Stimulated activated CD4-positive, alpha-beta T cell treated with anti-CD3 and anti-CD28 coated beads, Interleukin-15, amount 100 ng/mL, for 24 hours (primary cell): ENCODE measurements at regions not wholly inside any gene's neighbourhood (a gene's known extent, or its start where the extent isn't known, plus 50 kb on each side); places are given as distances from the start of the nearest gene placed in this dataset.
A peak's percentile ranks its signal among the peaks of the same experiment; 100 is the strongest.
"Not testable (repeated sequence)": the region's sequence is repeated elsewhere in the genome, so short reads cannot be mapped to it uniquely, and the experiment has no call there.

Experiments used
- DNase-seq: peaks from one replicate; pipeline ENCODE4 v3.0.0-alpha.2; 2020

- DNase-seq: no peak
These were observed 50.7 kb upstream of the SYNDIG1 start for GRCh38 chr20:24418731-24419130.

DNA sequence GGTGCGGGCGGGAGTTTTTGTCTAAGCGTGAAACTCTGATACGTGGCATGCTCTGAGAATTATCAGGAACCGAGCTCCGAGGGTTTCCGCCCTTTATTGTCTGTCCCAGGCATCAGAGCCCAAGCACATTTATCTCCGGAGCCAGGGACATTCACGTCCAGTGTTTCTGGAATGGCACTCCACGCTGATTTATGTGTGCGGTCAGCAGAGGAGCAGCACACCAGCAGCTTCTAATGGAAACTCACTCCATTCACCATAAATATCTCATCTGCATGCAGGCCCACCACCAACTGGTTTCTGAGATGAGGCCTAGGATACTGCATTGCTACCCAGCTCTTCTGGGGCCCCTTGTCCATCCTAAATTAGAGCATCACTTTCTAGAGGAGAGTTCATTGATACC lies 51.9 kb upstream of the SYNDIG1 start:
- no peak for DNase-seq

DNA sequence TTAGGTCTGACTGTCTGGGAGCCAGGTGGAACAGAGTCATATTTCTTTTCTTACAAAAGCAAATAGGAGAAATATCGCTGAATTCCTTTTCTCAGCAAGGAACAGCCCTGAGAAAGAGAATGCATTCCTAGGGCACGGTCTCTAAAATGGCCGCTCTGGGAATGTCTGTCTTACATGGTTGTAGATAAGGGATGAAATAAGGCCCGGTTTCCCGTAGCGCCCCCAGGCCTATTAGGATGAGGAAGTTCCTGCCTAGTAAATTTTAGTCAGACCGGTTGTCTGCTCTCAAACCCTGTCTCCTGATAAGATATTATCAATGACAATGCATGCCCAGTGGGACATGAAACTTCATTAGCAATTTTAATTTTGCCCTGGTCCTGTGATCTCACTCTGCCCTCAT lies 54.0 kb upstream of the SYNDIG1 start:
- not testable (repeated sequence) for DNase-seq

GRCh38 chr20:24411834-24412216 lies 57.6 kb upstream of the SYNDIG1 start:
- DNase-seq: no peak

DNA sequence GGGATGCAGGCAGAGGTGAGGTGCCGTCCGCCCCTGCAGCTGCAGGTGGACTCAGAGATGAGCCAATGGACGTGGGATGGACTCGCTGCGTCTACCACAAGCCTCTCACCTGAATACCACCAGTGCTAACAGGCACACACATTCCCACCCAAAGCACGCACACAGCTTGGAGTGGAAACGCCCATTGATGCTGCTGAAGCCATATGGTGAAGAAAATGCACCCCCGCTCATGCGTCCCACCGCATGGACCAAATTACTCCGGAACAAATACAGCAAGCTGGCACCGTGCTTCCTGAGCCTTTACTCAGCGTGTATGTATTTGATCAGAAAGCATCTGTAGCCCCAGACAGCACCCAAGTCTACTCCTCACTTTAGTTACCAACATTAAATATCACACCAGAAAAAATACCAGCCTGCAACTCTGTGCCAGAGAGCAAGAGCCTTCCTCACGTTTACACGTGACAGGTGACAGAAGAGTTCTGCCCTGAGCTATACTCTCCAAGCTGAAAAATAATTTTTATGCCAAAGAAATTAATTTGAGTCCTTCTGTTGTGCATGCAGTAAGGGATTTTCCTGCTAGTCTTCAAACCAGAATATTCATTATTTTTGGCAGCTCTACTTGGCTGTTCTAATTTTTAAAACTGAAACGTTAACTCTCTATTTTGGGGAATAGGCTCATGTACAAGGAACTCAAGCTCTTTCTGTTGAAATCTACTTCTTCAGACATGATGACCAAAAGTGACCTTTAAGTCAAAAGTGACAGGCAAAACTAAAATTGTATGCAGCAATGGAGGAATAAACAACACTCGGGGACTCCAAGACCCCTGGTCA lies 58.2 kb upstream of the SYNDIG1 start:
- no peak for DNase-seq

DNA sequence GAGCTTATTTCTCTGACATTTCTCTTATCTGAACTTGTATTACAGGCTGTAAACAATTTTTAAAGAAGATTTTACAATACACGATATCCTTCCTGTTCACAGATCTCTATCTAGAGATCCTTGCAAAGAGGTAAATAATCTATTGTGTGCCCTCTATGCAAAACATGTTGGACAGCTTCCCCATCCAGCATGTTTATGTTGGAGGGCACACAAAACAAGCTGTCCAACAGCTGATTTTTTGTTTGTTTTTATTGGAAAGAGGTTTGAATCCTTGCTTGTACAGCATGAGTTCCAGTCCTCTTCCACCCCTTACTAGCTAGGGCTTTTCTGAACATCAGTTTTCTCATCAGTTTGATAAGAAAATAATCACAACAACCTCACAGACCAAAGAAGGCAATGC lies 62.3 kb upstream of the SYNDIG1 start:
- DNase-seq: no peak

GRCh38 chr20:24406750-24407149 lies 62.7 kb upstream of the SYNDIG1 start:
- DNase-seq: no peak

- no peak for DNase-seq
These were observed 63.2 kb upstream of the SYNDIG1 start for GRCh38 chr20:24406251-24406650.

DNA sequence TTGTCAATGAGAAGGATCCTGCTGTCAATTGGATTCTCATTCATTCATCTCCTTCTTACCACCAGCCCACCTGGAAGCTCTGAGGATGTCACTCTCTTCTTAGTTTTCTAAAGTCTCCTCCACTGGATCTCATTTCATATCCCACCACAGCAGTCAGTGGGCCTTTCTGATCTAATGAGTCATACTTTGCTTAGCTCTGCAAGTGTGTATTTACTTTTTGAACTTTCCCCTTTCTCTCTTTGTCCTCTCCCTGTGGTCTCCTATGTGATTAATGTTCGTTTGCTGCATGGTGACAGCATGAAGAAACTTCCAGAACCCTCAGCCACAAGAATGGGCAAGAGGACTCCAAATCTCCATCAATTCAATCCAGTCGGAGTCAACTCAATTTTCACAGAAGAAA lies 63.6 kb upstream of the SYNDIG1 start:
- no peak for DNase-seq

- no peak for DNase-seq
These were observed 66.0 kb upstream of the SYNDIG1 start for GRCh38 chr20:24403406-24403805.

GRCh38 chr20:24402188-24402587 lies 67.2 kb upstream of the SYNDIG1 start:
- no peak for DNase-seq

- no peak for DNase-seq
These were observed 74.3 kb upstream of the SYNDIG1 start for GRCh38 chr20:24395151-24395550.

GRCh38 chr20:24393903-24394302 lies 75.5 kb upstream of the SYNDIG1 start:
- no peak for DNase-seq

GRCh38 chr20:24392612-24393011 lies 76.8 kb upstream of the SYNDIG1 start:
- DNase-seq: no peak

DNA sequence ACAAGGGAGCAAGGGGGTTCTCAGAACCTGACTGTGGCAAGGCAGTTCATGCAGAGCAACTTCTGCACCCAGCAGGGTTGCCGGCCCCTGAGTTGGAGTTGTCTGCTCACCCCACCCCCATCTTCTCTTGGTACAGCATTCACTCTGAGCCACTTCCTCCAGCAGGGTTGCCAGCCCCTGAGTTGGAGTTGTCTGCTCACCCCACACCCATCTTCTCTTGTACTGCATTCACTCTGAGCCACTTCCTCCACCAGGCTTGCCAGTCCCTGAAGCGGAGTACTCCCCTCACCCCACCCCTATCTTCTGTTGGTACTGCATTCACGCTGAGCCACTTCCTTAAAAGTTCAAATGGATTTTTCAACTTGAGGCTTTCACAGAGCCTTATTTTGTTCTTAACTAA lies 79.7 kb upstream of the SYNDIG1 start:
- DNase-seq: peak; percentile 29

DNA sequence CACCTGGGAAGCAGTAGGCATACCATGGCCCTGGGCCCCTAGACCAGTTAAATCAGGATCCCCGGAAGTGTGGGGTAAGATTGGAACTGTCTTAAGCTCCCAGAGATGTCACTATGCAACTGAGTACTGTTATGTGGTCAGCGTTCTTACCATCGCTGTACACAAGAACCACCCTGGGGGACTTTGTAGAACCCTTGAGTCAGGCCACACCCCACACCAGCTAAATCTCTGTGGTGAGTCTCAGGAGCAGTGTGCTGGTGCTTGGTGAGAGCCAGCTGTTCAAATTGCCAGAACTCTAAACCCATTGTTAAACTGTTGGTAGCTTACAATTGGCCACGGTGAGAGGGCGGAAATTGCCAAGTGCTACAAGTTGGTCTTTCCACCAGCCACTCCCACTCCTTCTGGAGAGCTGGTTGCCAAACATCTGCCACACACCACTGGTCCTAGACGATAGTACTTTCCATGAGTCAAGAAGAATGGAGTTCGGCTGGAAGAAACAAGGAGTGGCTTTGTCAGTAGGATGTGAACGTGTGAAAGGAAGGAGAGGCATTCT lies 80.5 kb upstream of the SYNDIG1 start:
- no peak for DNase-seq

- no peak for DNase-seq
These were observed 83.9 kb upstream of the SYNDIG1 start for GRCh38 chr20:24385547-24385946.

DNA sequence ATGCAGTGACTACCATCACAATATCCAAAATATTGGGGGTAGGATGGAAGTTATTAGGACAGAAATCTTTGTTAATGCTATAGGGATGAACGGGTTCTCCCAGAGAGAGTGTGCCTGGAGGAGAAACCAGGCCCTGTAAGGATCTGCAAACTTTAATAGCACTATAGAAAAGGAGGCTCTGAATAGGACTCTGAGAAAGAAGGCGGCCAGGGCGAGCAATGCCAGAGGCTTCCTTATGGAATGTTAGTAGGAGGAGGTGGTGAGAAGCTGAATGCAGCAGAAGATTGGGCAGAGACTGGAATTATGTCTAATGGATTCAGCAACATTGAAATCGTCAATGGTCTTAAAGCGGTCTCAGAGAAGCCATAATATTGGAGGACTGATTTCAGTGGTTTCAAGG lies 84.6 kb upstream of the SYNDIG1 start:
- DNase-seq: no peak

DNA sequence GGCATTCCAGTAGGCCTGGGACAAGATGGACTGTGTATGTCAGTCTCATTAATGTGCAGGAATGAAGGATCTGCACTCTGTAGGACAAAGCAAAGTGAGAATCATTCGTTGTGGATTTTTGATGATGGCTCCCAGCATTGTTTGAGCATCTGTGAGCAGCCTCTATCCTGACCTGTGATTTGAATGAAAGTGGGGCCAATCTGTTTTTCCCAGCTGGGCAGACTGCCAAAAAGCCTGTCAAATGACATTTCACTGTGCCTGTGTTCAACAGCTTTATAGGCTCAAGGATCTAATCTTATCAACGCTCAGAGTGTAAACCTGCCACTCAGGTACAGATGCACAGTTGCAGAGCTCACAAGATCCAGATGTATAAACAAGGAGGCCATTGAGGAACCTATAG lies 86.7 kb upstream of the SYNDIG1 start:
- DNase-seq: no peak

GRCh38 chr20:24382331-24382730 lies 87.1 kb upstream of the SYNDIG1 start:
- DNase-seq: no peak

DNA sequence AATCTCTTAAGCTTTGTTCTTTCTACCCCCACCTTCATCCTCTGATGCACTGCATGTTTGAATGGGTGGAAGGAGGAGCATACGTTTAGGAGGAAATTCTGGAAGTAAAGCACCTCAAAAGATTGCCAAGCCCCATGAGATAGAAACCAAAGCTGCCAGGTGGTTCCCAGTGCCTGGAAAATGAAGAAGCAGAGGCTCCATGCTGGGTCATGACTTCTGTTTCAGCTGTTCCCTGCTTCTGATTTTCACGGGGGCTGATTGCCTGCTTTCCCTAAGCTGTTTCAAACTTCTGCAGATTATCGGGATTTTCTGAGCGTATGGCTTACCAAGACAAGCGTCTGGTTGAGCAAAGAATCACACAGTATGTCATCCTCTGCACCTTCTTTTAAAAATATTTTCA lies 87.5 kb upstream of the SYNDIG1 start:
- DNase-seq: no peak

DNA sequence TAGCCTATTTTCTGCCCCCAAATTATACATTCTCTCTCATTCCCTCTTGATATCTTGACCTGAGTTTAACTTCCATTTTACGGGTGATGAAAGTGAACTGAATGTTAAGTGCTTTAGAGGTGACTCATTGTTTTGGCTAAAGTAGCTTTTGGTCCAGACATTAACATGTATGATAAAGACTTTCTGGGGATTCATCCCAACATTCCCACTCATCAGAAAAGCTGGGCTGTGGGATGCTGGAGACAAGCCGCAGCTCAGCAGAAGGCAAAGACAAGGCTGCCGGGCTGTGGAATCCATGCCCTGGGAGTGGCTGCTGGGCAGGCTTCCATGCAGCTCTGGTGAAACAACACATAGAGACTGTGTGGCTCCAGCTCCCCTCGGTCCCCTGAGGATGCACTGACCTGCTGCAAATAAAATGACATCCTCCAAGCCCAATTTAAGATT lies 89.9 kb upstream of the SYNDIG1 start:
- no peak for DNase-seq

- DNase-seq: no peak
These were observed 90.6 kb upstream of the SYNDIG1 start for GRCh38 chr20:24378661-24379483.
